ENCODE measurements at regions not wholly inside any gene's neighbourhood (a gene's known extent, or its start where the extent isn't known, plus 50 kb on each side); places are given as distances from the start of the nearest gene placed in this dataset.

DNA sequence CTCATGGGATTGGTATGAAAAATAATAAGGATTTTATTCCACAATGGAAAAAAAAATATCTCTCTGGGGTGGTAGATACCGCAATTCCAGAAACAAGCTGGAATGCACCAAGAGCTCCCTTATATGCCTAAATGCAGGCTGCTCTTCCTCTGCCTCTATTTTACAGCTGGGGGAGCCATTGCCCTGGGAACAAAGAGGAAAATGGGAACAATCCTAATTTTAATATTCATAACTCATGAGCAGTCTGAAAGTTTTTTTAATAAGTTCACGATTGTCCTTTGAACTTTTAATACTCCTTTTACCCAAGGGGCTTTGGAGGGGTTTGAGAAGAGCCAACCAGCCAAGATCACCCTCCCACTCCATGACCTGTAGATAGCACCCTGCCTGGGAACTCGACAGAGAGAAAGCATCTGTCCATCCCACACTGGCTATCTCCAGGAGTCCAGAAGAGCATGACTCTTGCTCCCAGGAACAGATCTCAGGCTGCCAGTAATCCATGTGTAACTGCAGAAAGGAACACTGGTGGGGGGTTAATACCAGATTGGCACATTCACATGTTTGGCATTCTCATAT, 74.7 kb downstream of the CD83 start:
- no peak for DNase-seq (ENCODE audit: low spot score in 2 of 2, unreplicated experiment in 2 of 2)
- TF ChIP-seq, protein P1, sequence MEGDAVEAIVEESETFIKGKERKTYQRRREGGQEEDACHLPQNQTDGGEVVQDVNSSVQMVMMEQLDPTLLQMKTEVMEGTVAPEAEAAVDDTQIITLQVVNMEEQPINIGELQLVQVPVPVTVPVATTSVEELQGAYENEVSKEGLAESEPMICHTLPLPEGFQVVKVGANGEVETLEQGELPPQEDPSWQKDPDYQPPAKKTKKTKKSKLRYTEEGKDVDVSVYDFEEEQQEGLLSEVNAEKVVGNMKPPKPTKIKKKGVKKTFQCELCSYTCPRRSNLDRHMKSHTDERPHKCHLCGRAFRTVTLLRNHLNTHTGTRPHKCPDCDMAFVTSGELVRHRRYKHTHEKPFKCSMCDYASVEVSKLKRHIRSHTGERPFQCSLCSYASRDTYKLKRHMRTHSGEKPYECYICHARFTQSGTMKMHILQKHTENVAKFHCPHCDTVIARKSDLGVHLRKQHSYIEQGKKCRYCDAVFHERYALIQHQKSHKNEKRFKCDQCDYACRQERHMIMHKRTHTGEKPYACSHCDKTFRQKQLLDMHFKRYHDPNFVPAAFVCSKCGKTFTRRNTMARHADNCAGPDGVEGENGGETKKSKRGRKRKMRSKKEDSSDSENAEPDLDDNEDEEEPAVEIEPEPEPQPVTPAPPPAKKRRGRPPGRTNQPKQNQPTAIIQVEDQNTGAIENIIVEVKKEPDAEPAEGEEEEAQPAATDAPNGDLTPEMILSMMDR (IDR thresholded peaks at IDR 0.05; ENCODE audit: unreplicated experiment) = no peak
- H3K27me3 Mint-ChIP-seq (ENCODE audit: low read depth) = peaks cover 60% of the 10 kb centered on the region
- no peaks in the 10 kb centered on the region for H3K36me3 Mint-ChIP-seq
- H3K27ac Mint-ChIP-seq = no peak overlapping the region
- H3K4me3 Mint-ChIP-seq = no peak overlapping the region
- H3K4me1 Mint-ChIP-seq = no peaks in the 10 kb centered on the region
- no peaks in the 10 kb centered on the region for H3K9me3 Mint-ChIP-seq

DNA sequence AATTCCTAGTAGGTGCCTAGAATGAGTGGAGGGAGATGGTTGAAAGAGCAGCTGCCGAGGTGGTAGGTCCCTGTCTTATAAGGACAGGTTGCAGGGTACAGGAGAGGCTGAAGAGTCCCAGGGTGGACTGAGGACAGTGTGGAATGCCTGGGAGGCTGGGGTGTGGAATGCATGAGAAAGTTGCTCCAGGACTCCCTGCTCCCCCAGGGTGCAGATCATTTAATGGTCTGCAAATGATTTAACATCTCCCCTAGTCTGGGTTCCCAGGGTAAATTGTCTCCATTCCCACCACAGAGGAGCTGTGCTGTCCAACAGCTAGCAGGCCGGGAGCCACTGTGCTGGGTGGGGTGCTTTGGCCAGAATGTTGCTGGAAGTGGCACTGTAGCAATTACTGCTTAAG, 76.0 kb downstream of the CD83 start:
- H3K27me3 Mint-ChIP-seq (ENCODE audit: low read depth) = peaks cover 59% of the 10 kb centered on the region
- no peak for DNase-seq (ENCODE audit: low spot score in 2 of 2, unreplicated experiment in 2 of 2)

DNA sequence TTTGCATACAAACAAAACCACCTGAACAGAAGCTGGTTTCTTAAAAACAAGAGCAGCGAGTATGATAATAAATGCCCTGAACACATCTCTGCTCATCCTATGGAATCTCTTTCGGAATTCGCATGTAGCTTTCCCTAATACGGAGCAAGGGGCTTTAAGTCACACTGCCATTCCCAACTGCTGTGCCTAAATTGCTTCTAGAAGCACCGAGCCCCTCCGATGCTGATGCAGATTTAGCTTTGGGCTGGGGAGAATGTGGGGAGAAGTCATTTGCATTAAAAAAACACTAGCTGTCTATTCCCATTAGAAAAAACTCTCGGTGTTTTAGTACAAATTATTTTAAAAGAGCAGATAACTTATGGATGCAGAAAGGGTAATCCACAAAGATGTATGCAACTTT, 76.9 kb downstream of the CD83 start:
- TF ChIP-seq, protein P1 (IDR thresholded peaks at IDR 0.05; ENCODE audit: unreplicated experiment) = no peak
- H3K4me3 Mint-ChIP-seq = no peak overlapping the region
- DNase-seq (ENCODE audit: low spot score in 2 of 2, unreplicated experiment in 2 of 2) = no peak
- peaks cover 4% of the 10 kb centered on the region for H3K9me3 Mint-ChIP-seq
- no peak overlapping the region for H3K27ac Mint-ChIP-seq
- H3K27me3 Mint-ChIP-seq (ENCODE audit: low read depth) = peaks cover 49% of the 10 kb centered on the region
- no peaks in the 10 kb centered on the region for H3K4me1 Mint-ChIP-seq
- no peaks in the 10 kb centered on the region for H3K36me3 Mint-ChIP-seq

More for the DNA sequence above, 76.0 kb downstream of the CD83 start:
- no peak overlapping the region for H3K4me3 Mint-ChIP-seq
- H3K9me3 Mint-ChIP-seq = no peaks in the 10 kb centered on the region
- TF ChIP-seq, protein P1 (IDR thresholded peaks at IDR 0.05; ENCODE audit: unreplicated experiment) = no peak
- H3K27ac Mint-ChIP-seq = no peak overlapping the region
- no peaks in the 10 kb centered on the region for H3K4me1 Mint-ChIP-seq
- no peaks in the 10 kb centered on the region for H3K36me3 Mint-ChIP-seq

- peaks cover 9% of the 10 kb centered on the region for H3K9me3 Mint-ChIP-seq
- H3K27ac Mint-ChIP-seq = no peak overlapping the region
- H3K4me1 Mint-ChIP-seq = no peaks in the 10 kb centered on the region
- no peaks in the 10 kb centered on the region for H3K36me3 Mint-ChIP-seq
- no peak for DNase-seq (ENCODE audit: low spot score in 2 of 2, unreplicated experiment in 2 of 2)
- no peak overlapping the region for H3K4me3 Mint-ChIP-seq
- peaks cover 46% of the 10 kb centered on the region for H3K27me3 Mint-ChIP-seq (ENCODE audit: low read depth)
- TF ChIP-seq, protein P1 (IDR thresholded peaks at IDR 0.05; ENCODE audit: unreplicated experiment) = no peak
Observed at GRCh38 chr6:14194976-14195375, 77.4 kb downstream of the CD83 start.

DNA sequence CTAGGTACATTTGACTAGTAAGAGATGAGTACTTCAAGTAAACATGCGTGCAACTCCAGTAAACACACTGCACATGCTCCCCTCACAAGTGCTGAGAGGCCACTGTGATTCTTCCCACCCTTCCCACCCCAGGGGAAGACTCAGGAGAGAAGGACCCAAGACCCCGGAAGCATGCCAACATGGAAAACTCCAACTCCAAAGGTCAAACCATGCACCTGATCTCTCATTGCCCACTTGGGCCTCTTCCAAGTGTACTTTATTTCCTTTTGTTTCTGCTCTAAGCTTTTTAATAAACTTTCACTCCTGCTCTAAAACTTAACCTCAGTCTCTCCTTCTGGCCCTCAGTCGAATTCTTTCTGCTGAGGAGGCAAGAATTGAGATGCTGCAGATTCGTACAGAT, 78.5 kb downstream of the CD83 start:
- Mint-ChIP-seq H3K27me3 (ENCODE audit: low read depth) (peaks cover 41% of the 10 kb centered on the region), H3K36me3 (no peaks in the 10 kb centered on the region), H3K4me3 (no peak overlapping the region), H3K9me3 (peaks cover 16% of the 10 kb centered on the region), H3K27ac (no peak overlapping the region), H3K4me1 (no peaks in the 10 kb centered on the region)
- DNase-seq (ENCODE audit: low spot score in 2 of 2, unreplicated experiment in 2 of 2) = no peak
- TF ChIP-seq, protein P1 (IDR thresholded peaks at IDR 0.05; ENCODE audit: unreplicated experiment) = no peak

DNA sequence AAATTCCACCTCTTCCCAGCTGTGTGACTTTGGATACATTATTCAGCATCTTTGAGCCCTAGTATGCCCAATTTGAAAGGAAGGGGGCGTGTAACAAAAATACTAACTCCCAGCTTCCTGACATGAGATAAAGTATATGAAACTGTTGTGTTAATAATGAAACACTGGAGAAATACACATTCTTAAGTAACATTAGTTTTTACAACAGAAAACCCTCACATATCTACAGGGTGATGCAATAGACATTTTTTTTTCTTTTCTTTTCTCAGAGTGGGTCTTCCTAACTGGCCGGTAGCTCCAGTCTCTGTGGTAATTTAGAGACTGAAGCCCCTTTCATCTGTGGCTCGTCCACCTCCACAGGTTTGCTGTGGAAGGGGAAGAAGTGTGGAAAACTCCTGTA, 79.5 kb downstream of the CD83 start:
- Mint-ChIP-seq H3K27ac (no peak overlapping the region), H3K36me3 (no peaks in the 10 kb centered on the region), H3K9me3 (peaks cover 16% of the 10 kb centered on the region), H3K4me1 (no peaks in the 10 kb centered on the region), H3K27me3 (ENCODE audit: low read depth) (peaks cover 39% of the 10 kb centered on the region), H3K4me3 (no peak overlapping the region)
- no peak for DNase-seq (ENCODE audit: low spot score in 2 of 2, unreplicated experiment in 2 of 2)
- TF ChIP-seq, protein P1 (IDR thresholded peaks at IDR 0.05; ENCODE audit: unreplicated experiment) = no peak
